SK-N-SH (cell line): ENCODE measurements at regions not wholly inside any gene's neighbourhood (a gene's known extent, or its start where the extent isn't known, plus 50 kb on each side); places are given as distances from the start of the nearest gene placed in this dataset.

Source experiments
- EP300 ChIP-seq, 2 experiments: IDR thresholded peaks; 2 replicates each; pipeline versions ENCODE4 v1.4.0 to v1.6.1; 2012; ENCODE audit warnings: borderline replicate concordance in 1 of 2, low read depth in 1 of 2, low read length in 1 of 2
- EZH2phosphoT487 ChIP-seq: fragments of 200-600 bp; sonication (generic); IDR thresholded peaks from 2 replicates; pipeline ENCODE4 v1.6.1; 2017; ENCODE audit warnings: low read depth, mixed run types, mild to moderate bottlenecking, antibody characterized with exemption, moderate library complexity, borderline replicate concordance
- FOSL2 ChIP-seq: IDR thresholded peaks from 2 replicates; pipeline ENCODE4 v1.4.0; 2012; ENCODE audit warnings: low read depth, mild to moderate bottlenecking, moderate library complexity, borderline replicate concordance
- MEF2A ChIP-seq: IDR thresholded peaks from 2 replicates; pipeline ENCODE4 v1.4.0; 2012; ENCODE audit warnings: low read depth, borderline replicate concordance
- NRF1 ChIP-seq: IDR thresholded peaks from 2 replicates; pipeline ENCODE4 v1.6.1; 2012; ENCODE audit warnings: low read depth, mild to moderate bottlenecking, low read length
- RAD21 ChIP-seq: IDR thresholded peaks from 2 replicates; pipeline ENCODE4 v1.6.1; 2012; ENCODE audit warnings: mild to moderate bottlenecking, low read length
- SIN3A ChIP-seq: IDR thresholded peaks from 2 replicates; pipeline ENCODE4 v1.6.1; 2012; ENCODE audit warnings: low read depth, mild to moderate bottlenecking, low read length, moderate library complexity, borderline replicate concordance
- TF ChIP-seq, protein P1 (sequence below): fragments of 200-600 bp; sonication (generic); IDR thresholded peaks from 2 replicates; pipeline ENCODE4 v1.6.1; 2017; ENCODE audit warnings: antibody characterized with exemption, mild to moderate bottlenecking, moderate library complexity
- TF ChIP-seq, protein P2 (sequence below): IDR thresholded peaks from 2 replicates; pipeline ENCODE4 v1.6.1; 2012; ENCODE audit warnings: mild to moderate bottlenecking, low read depth, low read length, moderate library complexity

DNA sequence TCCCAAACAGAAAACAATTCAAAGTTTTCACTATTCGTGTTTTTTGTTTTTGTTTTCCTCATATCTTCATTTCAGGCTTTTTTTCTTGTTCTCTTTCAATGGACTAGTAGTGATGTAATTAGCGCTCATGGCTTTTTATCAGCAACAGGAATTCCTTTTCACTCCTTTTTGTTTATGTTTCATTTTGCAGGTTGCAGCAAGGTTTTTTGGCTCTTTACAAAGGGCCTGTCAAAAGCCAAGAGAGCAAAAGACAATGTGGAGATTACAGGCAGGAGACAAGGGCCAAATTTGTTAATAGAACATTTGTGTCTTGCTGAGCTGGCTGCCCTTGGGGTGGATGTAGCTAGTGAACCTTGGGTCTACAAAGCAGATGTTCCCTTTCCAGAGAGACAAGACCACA is 467.4 kb upstream of the CDH20 start:
- no peak for TF ChIP-seq EP300 (IDR thresholded peaks at IDR 0.05; ENCODE audit: borderline replicate concordance in 1 of 2, low read depth in 1 of 2, low read length in 1 of 2)
- TF ChIP-seq, protein P1, sequence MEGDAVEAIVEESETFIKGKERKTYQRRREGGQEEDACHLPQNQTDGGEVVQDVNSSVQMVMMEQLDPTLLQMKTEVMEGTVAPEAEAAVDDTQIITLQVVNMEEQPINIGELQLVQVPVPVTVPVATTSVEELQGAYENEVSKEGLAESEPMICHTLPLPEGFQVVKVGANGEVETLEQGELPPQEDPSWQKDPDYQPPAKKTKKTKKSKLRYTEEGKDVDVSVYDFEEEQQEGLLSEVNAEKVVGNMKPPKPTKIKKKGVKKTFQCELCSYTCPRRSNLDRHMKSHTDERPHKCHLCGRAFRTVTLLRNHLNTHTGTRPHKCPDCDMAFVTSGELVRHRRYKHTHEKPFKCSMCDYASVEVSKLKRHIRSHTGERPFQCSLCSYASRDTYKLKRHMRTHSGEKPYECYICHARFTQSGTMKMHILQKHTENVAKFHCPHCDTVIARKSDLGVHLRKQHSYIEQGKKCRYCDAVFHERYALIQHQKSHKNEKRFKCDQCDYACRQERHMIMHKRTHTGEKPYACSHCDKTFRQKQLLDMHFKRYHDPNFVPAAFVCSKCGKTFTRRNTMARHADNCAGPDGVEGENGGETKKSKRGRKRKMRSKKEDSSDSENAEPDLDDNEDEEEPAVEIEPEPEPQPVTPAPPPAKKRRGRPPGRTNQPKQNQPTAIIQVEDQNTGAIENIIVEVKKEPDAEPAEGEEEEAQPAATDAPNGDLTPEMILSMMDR = no peak
- TF ChIP-seq, protein P2, sequence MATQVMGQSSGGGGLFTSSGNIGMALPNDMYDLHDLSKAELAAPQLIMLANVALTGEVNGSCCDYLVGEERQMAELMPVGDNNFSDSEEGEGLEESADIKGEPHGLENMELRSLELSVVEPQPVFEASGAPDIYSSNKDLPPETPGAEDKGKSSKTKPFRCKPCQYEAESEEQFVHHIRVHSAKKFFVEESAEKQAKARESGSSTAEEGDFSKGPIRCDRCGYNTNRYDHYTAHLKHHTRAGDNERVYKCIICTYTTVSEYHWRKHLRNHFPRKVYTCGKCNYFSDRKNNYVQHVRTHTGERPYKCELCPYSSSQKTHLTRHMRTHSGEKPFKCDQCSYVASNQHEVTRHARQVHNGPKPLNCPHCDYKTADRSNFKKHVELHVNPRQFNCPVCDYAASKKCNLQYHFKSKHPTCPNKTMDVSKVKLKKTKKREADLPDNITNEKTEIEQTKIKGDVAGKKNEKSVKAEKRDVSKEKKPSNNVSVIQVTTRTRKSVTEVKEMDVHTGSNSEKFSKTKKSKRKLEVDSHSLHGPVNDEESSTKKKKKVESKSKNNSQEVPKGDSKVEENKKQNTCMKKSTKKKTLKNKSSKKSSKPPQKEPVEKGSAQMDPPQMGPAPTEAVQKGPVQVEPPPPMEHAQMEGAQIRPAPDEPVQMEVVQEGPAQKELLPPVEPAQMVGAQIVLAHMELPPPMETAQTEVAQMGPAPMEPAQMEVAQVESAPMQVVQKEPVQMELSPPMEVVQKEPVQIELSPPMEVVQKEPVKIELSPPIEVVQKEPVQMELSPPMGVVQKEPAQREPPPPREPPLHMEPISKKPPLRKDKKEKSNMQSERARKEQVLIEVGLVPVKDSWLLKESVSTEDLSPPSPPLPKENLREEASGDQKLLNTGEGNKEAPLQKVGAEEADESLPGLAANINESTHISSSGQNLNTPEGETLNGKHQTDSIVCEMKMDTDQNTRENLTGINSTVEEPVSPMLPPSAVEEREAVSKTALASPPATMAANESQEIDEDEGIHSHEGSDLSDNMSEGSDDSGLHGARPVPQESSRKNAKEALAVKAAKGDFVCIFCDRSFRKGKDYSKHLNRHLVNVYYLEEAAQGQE = no peak
- TF ChIP-seq NRF1 = no peak
- TF ChIP-seq RAD21 = no peak
- TF ChIP-seq MEF2A = no peak
- no peak for TF ChIP-seq SIN3A
- no peak for TF ChIP-seq EZH2phosphoT487
- no peak for TF ChIP-seq FOSL2
